Activated naive CD4-positive, alpha-beta T cell treated with anti-CD3 and anti-CD28 coated beads, Interleukin-2, amount 50 U/mL, for 72 hours (primary cell): ENCODE measurements at regions not wholly inside any gene's neighbourhood (a gene's known extent, or its start where the extent isn't known, plus 50 kb on each side); places are given as distances from the start of the nearest gene placed in this dataset.

Experiments
- ATAC-seq, 2 donors: fragments of 150-1000 bp; cut with Tn5 transposase; 2 replicates each; pipeline ENCODE4 v1.10.0; 2021; ENCODE audit warnings: mild to moderate bottlenecking in 2 of 2, moderate library complexity in 2 of 2
- DNase-seq, 2 donors: peaks; one replicate each; pipeline ENCODE4 v3.0.0; 2021 to 2022; ENCODE audit warnings: low spot score in 2 of 2
- H3K27ac Mint-ChIP-seq, 2 donors: one replicate each; pipeline ENCODE4 v1.8.0; 2022; ENCODE audit warnings: mild to moderate bottlenecking in 2 of 2, mixed read lengths in 2 of 2
- H3K36me3 Mint-ChIP-seq, 2 donors: one replicate each; pipeline ENCODE4 v1.8.0; 2022; ENCODE audit warnings: mixed read lengths in 2 of 2
- H3K9me3 Mint-ChIP-seq, 2 donors: one replicate each; pipeline ENCODE4 v1.8.0; 2022; ENCODE audit warnings: mixed read lengths in 2 of 2

DNA sequence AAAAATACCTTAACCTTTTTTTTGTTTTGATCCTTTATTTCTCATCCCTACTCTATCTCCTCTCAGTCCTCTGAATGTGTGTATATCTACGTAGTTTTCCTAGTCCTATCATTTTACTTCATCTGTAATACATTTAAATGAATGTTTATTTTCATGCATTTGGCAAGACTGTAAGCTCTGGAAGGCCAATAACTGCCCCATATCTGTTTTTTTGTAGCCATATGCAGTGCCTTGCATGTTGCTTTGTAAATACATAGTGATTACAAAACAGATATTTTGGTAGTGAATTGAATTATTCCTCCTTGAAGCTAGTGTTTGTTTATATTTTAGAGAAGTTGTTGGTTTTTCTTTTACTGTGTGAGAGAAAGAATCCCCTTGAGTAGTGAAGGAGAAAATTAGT is 450.2 kb downstream of the PCDH18 start:
- Mint-ChIP-seq H3K36me3 (no peaks in the 10 kb centered on the region), H3K27ac (no peak overlapping the region), H3K9me3 (peaks cover 4 to 11% of the 10 kb centered on the region in 2 donors)
- ATAC-seq (no peak), DNase-seq (no peak)

DNA sequence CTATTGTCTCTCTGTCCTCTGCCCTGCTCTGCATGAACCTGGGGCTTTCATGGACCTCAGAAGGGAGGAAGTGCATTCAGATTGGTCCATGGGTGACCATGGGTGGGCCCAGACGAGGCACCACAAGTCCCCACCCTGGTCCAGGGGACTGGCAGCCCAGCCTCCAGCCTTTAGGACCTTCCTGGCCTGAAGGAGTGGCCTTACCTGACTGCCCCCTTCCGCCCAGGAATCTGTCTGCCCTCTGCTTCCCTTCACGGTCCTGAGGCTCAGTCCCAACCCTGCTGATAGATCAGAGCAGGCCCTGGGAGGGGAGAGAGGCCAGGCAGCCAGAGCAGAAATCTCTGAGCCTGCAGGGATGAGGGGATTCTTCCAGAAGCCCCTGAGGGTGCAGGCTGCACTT is 455.4 kb downstream of the PCDH18 start:
- ATAC-seq = no peak
- DNase-seq = no peak
- peaks cover 8 to 14% of the 10 kb centered on the region in 2 donors for H3K9me3 Mint-ChIP-seq
- no peak overlapping the region for H3K27ac Mint-ChIP-seq
- H3K36me3 Mint-ChIP-seq = no peaks in the 10 kb centered on the region

DNA sequence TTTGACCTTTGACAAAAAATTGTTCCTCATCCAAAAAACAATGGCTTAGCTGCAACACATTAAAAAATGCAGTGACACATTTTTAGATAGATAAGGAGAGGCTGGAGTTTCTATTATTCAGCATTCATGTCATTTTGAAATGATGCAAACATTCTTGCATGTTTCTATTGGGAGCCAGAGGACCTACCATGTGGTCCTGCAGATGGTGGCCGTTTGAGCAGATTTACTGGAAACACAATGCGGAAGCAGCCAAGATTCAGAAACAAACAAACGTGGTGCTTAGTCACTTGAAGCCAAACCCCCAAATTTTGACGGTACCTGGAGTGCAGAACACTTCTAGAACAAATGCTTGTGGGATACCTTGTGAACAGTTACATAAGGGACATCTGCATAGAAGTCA is 456.7 kb downstream of the PCDH18 start:
- DNase-seq (no peak), ATAC-seq (no peak)
- no peak overlapping the region for H3K27ac Mint-ChIP-seq
- H3K9me3 Mint-ChIP-seq = peaks cover 13 to 14% of the 10 kb centered on the region in 2 donors
- H3K36me3 Mint-ChIP-seq = no peaks in the 10 kb centered on the region

DNA sequence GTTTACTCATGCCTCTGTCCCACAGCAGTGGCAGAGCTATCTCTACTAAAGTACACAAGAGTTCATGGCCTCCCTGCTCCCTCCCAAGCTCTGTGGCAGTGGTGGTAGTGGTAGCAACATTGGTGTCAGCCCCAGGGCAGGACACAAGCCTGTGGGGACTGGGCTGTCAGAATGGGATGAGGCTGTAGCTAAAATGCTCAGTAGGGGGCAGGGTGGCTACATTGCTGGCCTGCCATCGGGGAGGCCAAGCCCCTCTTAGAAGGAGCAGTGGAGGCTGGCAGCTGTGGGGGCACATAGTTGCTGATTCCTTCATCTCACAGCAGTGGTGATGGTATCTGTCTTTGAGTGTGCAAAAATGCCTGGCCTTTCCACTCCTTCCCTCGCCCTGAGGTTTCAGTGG is 461.7 kb downstream of the PCDH18 start:
- Mint-ChIP-seq H3K36me3 (no peaks in the 10 kb centered on the region), H3K27ac (no peak overlapping the region), H3K9me3 (peaks cover 17 to 21% of the 10 kb centered on the region in 2 donors)
- DNase-seq = no peak
- ATAC-seq = no peak

DNA sequence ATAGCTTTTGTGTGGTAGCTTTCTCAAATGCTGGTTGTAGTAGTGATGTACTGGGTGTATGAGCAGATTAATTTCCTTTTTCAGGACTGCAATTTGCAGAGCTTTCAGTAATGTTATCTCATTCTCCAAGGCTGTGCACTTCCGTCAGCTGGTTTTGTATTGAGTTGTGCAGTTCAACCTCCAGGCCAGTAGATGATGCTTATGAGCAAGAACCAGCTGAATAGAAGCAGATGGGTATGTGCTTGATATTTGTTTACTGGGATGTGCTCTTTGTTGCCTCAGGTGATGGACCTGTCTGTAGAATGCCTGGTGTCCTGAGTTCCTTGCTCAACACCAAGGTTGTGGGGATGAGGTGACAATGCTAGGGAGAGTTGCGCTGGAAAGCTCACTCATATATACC is 462.8 kb downstream of the PCDH18 start:
- DNase-seq = no peak
- Mint-ChIP-seq H3K27ac (no peak overlapping the region), H3K36me3 (no peaks in the 10 kb centered on the region), H3K9me3 (peaks cover 17 to 25% of the 10 kb centered on the region in 2 donors)
- ATAC-seq = no peak

DNA sequence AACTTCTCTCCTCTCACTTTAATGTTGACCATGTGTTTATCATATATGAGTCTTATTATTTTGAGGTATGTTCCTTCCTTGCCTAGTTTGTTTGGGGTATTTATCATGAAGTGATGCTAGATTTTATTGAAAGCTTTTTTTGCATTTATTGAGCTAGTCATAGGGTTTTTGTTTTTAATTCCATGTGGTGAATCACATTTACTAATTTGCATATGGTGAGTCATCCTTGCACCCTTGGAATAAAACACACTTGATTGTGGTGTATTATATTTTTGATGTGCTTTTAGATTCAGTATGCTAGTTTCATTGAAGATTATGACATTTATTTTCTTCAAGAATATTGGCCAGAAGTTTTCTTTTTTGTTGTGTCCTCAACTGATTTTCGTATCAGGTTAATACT is 464.6 kb downstream of the PCDH18 start:
- no peaks in the 10 kb centered on the region for H3K36me3 Mint-ChIP-seq
- no peak for ATAC-seq
- no peak for DNase-seq
- H3K27ac Mint-ChIP-seq = no peak overlapping the region
- H3K9me3 Mint-ChIP-seq = peaks cover 14 to 17% of the 10 kb centered on the region in 2 donors

DNA sequence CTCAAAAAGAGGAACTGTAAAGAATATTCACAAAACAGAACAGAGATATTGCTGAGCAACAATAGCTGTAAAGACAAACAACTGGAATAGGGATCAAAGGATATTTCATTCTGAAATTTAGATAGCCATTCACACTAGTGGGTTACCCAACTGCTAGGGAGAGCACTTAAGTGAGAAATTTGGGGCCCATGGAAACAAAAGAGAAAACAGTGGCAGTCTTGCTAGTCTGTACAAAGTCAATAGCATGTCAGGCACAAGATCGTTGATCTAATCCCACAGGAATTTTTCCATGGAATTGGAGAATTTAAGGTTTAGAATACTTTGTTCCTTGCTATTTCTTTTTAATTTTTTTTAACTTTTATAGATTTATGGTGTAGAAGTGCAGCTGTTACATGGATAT is 467.0 kb downstream of the PCDH18 start:
- Mint-ChIP-seq H3K36me3 (no peaks in the 10 kb centered on the region), H3K27ac (no peak overlapping the region), H3K9me3 (peaks cover 9 to 13% of the 10 kb centered on the region in 2 donors)
- ATAC-seq = no peak
- no peak for DNase-seq

DNA sequence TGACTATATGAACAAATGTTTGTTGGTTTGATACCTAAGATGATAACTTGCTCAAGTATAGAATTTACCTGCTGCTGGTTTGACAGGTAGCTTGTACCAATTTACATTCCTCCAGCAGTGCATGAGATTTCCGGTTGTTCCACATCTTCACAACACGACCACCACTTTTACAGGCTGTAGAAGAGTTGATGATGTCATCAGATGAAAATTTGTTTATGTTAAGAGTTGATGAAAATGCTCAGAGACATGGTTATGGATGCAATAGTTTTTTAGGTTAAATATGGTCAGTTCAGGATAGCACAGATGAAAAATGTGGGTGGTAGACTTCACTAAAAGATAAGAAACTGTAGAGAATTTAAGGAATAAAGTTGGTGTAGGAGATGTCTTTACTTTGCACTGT is 468.3 kb downstream of the PCDH18 start:
- Mint-ChIP-seq H3K36me3 (no peaks in the 10 kb centered on the region), H3K27ac (no peak overlapping the region), H3K9me3 (peaks cover 8 to 9% of the 10 kb centered on the region in 2 donors)
- DNase-seq = no peak
- ATAC-seq = no peak

DNA sequence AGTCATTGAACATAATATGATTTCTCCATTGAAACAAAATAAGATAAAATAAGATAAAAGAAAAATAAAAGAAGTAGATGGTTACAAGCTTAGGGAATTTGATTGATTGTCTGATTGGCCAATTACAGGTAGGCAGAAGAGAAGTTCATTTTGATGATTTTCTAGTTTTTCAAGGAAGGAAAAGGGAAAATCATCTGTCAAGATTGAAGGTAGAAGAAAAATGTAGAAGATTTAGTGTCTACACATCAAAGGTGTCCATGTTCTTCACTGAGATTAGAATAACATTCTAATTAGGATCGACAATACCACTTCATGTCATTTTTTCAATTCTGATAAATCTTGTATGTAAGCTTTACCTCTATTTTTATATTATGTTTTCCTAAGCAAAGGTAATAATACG is 489.1 kb downstream of the PCDH18 start:
- H3K9me3 Mint-ChIP-seq = peaks cover 21% of the 10 kb centered on the region in 2 donors
- no peaks in the 10 kb centered on the region for H3K36me3 Mint-ChIP-seq
- no peak overlapping the region for H3K27ac Mint-ChIP-seq
- DNase-seq = no peak
- no peak for ATAC-seq

DNA sequence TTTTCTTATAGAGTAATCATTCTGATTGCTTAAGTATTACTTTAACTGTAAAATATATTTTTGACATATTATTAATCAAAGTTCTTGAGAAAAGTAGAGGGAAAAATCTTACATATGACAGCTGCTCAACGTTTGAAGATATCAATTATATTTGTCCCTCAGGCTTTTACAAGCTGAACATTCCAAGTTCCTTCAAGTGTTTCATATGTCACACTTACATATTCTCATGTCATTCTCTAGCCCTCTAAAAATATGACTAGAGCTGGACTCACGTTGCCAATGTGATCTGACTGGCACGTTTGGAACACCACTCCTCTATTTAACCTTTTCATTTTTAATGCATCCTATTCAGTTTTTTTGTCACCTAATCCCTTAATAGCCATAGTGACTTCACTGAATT is 492.9 kb downstream of the PCDH18 start:
- Mint-ChIP-seq H3K9me3 (peaks cover 17 to 21% of the 10 kb centered on the region in 2 donors), H3K27ac (no peak overlapping the region), H3K36me3 (no peaks in the 10 kb centered on the region)
- DNase-seq = no peak
- ATAC-seq = no peak

DNA sequence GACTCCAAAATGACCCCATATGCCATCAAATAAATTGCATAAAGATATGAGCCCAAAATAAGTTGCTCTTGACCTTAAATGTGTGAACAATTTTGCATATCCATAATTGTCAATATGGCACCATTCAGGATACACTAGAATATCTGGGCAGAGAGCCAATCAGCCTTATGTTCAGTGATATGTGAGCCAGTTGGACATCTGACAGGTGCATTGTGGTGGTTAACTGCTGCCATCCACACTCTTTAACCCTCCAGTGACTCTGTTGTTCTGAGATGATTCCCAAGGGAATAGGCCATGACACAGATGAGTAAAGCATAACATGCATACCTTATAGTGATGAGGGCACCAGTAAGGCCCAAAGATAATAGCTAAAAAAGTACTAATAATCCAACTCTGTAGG is 500.1 kb downstream of the PCDH18 start:
- DNase-seq = no peak
- ATAC-seq = no peak
- H3K36me3 Mint-ChIP-seq = peaks cover 0 to 5% of the 10 kb centered on the region in 2 donors
- H3K27ac Mint-ChIP-seq = no peak overlapping the region
- peaks cover 4 to 22% of the 10 kb centered on the region in 2 donors for H3K9me3 Mint-ChIP-seq

DNA sequence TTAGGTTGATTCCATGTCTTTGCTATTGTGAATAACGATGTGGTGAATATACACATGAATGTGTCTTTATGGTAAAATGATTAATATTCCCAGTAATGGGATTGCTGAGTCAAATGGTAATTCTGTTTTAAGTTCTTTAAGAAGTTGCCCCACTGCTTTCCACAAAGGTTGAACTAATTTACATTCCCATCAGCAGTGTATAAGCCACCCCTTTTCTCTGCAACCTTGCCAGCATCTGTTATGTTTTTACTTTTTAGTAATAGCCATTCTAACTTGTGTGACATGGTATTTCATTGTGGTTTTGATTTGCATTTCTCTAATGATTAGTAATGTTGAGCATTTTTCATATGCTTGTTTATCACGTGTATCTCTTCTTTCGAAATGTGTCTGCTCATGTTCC is 503.3 kb downstream of the PCDH18 start:
- Mint-ChIP-seq H3K36me3 (peaks cover 0 to 5% of the 10 kb centered on the region in 2 donors), H3K9me3 (peaks cover 11 to 25% of the 10 kb centered on the region in 2 donors), H3K27ac (no peak overlapping the region)
- ATAC-seq (no peak), DNase-seq (no peak)

DNA sequence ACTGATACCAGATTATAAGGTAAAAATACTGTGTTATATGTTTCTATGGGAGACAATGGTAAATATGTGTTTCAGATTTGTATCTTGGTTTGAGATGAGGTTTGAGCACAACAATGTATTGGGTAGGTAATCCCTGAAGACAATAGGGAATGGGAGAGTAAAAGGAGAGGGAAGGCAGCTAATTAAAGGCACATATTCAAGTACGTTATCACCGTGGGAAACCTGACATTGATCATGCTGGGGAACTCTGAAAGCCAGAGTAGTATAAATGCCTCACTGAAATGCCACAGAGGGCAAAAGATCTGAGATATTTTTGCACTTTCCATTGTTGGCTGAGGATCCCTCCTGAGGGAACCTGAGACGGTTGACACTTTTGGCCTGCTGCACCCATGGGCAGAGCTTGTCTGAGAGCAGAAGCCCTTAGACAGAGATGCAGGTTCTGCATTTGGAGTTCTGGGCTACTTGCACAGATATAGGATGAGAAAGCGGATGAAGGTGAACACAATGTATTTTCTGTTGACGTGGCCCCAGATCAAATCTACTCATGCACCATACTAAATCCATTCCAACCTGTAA is 506.7 kb downstream of the PCDH18 start:
- Mint-ChIP-seq H3K9me3 (peaks cover 19 to 24% of the 10 kb centered on the region in 2 donors), H3K36me3 (peaks cover 0 to 4% of the 10 kb centered on the region in 2 donors), H3K27ac (no peak overlapping the region)
- DNase-seq = no peak
- no peak for ATAC-seq

DNA sequence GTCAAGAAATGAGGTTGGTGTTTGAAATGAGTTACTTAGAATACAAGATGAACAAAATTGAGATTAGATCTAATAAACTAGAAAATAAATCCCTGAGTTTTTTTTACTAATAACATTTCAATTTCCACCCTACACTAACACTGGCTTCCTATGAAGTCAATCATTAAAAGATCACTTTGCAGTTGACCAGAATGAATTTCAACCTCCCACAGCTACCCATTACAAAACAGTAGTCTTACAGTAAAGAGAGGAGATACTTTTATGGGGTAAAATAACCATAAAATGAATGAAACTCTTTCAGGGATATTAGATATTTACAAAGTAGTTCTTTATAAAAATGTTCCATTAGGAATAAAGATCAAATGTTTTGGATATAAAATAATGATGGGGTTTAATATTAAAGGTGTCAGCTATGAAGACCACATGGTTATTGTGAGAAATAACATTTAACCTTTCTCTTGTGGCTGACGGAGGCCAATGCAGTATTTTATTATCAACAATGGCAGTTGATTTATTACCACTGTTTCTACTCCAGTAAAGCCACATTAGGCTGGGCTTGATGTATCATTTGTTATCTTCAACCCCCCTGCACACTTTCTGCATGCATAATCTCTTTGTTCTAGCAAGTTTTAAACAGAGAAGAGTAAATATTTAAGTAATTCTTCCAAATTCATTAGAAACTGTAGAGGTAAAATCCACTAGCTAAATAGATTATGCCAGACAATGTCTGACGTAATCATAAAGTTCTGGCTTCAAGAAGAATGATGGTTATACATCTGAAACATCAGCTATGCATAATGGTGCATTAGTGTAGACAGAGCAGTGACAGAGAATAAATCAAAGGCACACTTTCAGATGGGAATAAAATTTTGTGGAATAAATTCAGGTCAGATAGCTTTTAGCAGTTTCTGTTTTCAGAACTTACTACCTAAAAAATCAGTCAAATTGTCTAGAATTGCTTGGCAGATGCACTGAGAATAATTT is 516.6 kb downstream of the PCDH18 start:
- Mint-ChIP-seq H3K27ac (no peak overlapping the region), H3K9me3 (peaks cover 2 to 6% of the 10 kb centered on the region in 2 donors), H3K36me3 (no peaks in the 10 kb centered on the region)
- DNase-seq = no peak
- ATAC-seq = no peak

DNA sequence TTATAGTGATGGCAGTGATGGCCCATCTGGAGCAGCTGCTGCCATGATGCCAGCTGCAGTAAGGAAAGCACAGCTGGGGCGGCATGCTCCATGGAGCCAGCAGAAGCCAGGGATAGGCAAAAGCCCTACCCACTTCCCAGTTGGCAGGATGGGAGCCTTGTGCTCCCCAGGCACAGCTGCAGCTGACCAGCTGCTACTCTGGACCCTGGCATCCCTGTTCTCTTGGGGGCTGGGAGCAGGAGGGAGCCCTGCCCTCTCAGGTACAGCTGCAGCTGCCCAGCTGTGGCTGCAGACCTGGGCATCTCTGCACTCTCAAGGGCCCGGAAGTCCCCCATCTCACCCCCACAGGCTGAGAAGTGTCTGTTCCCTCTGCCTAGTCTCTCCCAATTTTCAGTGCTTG is 531.9 kb downstream of the PCDH18 start:
- peaks cover 20 to 23% of the 10 kb centered on the region in 2 donors for H3K9me3 Mint-ChIP-seq
- ATAC-seq (no peak), DNase-seq (no peak)
- peaks cover 0 to 4% of the 10 kb centered on the region in 2 donors for H3K36me3 Mint-ChIP-seq
- H3K27ac Mint-ChIP-seq = no peak overlapping the region

DNA sequence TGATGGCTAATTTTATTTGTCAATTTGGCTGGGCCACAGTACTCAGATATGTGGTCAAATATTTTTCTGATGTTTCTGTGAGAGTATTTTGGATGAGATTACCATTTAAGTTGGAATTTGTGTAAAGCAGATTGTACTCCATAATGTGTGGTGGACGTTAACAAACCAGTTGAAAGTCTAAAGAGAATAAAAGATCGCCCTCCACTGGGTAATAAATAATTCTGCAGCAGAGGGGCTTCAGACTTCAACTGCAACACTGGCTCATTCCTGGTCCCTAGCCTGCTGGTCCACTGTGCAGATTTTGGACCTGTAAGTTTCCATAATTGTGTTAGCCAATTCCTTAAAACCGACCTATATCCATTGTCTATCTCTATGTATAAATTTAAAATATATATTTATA is 540.3 kb downstream of the PCDH18 start:
- H3K36me3 Mint-ChIP-seq = peaks cover 0 to 4% of the 10 kb centered on the region in 2 donors
- H3K9me3 Mint-ChIP-seq = peaks cover 18 to 23% of the 10 kb centered on the region in 2 donors
- H3K27ac Mint-ChIP-seq = no peak overlapping the region
- DNase-seq = no peak
- no peak for ATAC-seq

DNA sequence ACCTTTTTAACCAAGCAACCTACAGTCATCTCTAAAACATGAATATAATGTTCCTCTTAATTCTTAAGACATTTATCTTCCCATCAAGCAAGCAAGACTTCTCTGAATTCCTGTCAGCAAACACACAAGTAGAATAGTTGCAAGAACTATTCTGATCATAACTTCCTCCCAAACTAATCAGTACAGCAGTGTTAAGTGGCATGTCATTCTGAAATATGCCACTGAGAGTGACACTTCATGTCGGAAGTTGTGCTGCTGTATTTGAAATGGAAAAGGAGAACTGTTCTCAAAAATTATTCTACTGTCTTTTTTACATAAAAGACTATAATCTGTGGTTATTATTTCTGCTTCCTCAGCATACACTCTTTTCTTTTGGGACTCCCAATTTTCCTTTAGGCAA is 546.6 kb downstream of the PCDH18 start:
- H3K27ac Mint-ChIP-seq = no peak overlapping the region
- DNase-seq = no peak
- no peak for ATAC-seq
- H3K36me3 Mint-ChIP-seq = no peaks in the 10 kb centered on the region
- peaks cover 5 to 13% of the 10 kb centered on the region in 2 donors for H3K9me3 Mint-ChIP-seq

DNA sequence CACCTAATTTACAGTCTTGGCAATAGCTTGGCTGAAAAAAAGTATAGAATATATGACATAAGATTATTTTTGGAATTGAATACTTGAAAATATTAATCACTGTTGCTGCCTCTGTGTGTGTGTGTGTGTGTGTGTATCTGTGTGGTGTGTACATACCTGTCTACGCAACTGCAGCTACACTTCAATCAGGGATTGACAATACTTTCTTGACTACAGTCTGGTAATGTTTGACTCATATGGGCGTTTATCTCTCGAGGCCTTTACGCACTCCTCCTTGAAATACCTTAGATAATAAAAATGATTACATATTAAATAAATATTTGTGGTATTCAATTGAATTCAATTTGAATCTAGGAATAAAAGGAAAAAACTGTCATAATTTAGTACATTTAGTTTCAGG is 565.2 kb downstream of the PCDH18 start:
- no peak for DNase-seq
- ATAC-seq = no peak
- Mint-ChIP-seq H3K9me3 (peaks cover 8 to 14% of the 10 kb centered on the region in 2 donors), H3K36me3 (no peaks in the 10 kb centered on the region), H3K27ac (no peak overlapping the region)
